ENCODE measurements at regions not wholly inside any gene's neighbourhood (a gene's known extent, or its start where the extent isn't known, plus 50 kb on each side); places are given as distances from the start of the nearest gene placed in this dataset.
"Not testable (repeated sequence)": the region's sequence is repeated elsewhere in the genome, so short reads cannot be mapped to it uniquely, and the experiment has no call there.

DNA sequence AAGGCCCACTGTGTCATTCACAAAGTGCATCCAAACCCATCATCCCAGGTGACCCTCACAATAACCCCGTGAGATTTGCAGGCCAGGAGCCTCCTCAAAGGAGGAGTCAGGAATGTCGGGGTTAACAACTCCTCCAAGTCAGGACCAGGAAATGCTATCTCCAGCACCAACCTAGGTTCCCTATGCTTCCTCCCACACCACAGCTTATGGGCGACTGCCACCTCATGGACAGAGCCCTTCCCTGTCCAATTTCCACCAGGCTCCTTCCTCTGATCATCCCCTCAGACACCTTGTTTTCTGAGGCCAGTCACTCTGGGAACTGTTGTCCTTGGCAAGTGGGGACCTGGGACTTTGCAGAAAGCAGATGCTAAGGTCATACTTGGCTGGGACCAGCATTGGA is 77.8 kb downstream of the LIMS3 start:
- intact Hi-C loops (cut with DNase I) = not testable (repeated sequence)

DNA sequence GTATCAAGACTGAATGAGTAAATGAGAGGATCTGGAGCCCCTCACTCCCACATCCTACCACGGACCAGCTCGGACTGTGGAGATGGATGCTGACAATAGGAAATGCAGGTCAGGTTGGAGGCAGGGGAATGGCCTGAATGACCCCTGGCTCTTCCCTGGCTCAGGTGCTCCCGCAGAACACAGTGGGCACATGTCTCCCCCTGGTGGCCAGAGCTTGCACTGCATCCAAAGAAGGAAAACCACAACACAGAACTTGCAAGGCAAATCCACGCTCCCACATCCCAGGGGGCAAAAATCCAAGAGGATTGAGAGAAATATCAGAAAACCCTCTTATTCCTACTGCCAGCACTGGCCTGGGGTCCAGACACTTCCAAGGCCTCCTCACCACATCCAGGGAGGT is 82.3 kb downstream of the LIMS3 start:
- peak; percentile 76 for ATAC-seq
- H3K4me1 ChIP-seq; H3K9me3 ChIP-seq; H3K36me3 ChIP-seq; H3K4me3 ChIP-seq; DNase-seq; H3K27ac ChIP-seq; H3K27me3 ChIP-seq; intact Hi-C loops (cut with DNase I): not testable (repeated sequence)

More for the DNA sequence above, 77.8 kb downstream of the LIMS3 start:
- not testable (repeated sequence) for H3K4me3 ChIP-seq, H3K4me1 ChIP-seq, H3K9me3 ChIP-seq, H3K27ac ChIP-seq, H3K27me3 ChIP-seq, DNase-seq, H3K36me3 ChIP-seq
- ATAC-seq = peak; percentile 94

- H3K27ac ChIP-seq; intact Hi-C loops (cut with DNase I); H3K27me3 ChIP-seq; H3K9me3 ChIP-seq; DNase-seq; H3K4me3 ChIP-seq; H3K4me1 ChIP-seq; H3K36me3 ChIP-seq: not testable (repeated sequence)
- ATAC-seq = peak; percentile 86
These were observed 88.1 kb downstream of the LIMS3 start for GRCh38 chr2:109986389-109987088.

DNA sequence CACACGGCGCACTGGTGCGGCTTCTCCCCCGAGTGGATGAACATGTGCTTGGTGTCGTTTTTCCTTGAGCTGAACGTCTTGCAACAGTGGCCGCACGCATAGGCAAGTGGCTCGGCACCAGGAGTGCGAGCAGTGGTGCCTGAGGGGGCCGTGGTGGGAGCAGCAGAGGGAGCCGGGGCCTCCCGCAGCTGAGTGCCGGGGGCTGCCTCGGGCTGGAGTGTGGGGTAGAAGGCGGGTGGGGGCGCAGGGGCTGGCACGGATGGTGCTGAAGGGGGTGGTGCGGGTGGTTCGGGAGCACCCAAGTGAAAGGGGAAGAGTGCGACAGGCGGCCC is 88.6 kb downstream of the LIMS3 start:
- H3K27ac ChIP-seq; H3K9me3 ChIP-seq; H3K4me1 ChIP-seq; intact Hi-C loops (cut with DNase I); H3K4me3 ChIP-seq; H3K27me3 ChIP-seq; H3K36me3 ChIP-seq; DNase-seq: not testable (repeated sequence)
- ATAC-seq = peak; percentile 21

DNA sequence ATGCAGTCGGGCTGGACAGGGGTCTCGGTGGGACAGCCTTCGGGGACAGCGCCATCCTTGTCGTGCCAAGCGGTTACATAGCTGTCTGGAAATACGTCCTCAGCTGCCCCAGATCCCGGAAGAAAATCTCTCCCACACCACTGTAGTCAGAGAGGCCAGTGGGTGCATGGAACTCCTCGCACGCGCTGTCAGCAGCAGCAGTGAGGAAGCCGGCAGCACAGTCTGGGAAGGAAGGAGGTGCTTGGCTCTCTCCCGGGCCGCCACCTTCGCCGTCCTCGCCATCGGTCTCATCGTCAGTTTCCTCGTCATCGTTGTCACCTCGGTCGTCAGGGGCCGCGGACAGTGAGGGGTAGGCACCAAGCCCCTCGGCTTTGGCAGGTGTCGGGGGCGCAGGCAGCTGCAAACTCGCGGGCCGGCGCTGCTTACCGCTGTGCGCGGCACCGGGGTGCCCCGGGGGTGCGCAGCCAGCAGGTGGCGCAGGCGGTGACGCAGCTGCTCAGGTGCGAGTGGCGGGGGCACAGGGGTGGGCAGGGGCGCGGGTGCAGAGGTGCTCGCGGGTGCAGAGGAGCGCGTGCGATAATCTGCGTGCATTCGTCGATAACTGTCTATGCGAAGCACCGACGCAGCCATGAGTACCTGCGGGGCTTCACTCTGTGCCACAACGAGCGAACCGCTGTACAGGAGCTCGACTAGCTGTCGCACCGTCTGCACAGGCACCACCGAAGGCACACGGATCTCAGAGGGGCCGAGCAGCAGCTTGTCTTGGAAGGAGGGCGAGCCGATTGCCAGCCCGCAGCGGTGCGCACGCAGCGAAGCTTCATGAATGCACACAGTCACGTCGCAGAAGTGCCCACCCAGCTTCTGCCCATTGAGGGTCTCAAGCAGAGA is 89.2 kb downstream of the LIMS3 start:
- H3K4me1 ChIP-seq; H3K27me3 ChIP-seq; DNase-seq; intact Hi-C loops (cut with DNase I); H3K9me3 ChIP-seq; H3K4me3 ChIP-seq; H3K36me3 ChIP-seq; H3K27ac ChIP-seq: not testable (repeated sequence)
- peak; percentile 85 for ATAC-seq

DNA sequence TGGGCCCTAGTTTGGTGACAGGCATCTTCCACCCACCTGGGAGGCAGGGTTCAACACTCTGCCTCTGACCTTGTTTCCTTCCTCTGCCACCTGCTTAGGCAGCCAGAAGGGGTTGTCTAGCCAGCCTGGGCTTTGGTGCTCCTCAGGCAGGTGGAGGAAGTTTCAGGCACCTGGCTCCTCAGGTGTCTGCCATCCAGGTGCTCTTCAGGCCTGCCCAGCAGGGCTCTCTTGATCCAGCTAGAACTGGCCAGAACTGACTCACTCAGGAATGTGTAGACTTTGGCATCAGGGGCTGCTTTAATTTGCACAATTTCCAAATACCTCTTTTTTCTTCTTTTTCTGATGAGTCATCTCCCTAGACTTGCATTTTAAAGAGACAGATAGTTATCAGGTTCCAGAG is 100.9 kb downstream of the LIMS3 start:
- intact Hi-C loops (cut with DNase I); H3K27ac ChIP-seq; H3K27me3 ChIP-seq; ATAC-seq; H3K9me3 ChIP-seq; H3K36me3 ChIP-seq; H3K4me3 ChIP-seq; H3K4me1 ChIP-seq: not testable (repeated sequence)
- DNase-seq = peak in 1 of 4 donors; percentile 34

DNA sequence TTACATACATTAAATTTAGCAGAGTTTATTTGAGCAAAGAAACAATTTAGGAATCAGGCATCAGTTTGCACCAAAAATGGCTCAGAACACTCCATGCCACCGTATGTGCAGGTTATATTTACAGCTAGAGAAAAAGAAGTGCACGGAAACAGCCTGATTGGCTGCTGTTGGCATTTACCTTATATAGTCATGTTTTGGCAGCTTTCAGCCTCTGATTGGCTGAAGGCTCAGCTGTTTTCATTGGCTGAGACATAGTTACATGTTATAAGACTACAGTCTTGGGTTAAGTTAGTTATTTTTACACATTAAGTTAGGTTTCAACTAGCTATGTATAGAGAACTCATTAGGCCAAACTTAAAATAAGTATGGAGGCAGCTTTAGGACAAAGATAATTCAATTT is 104.0 kb downstream of the LIMS3 start:
- H3K9me3 ChIP-seq; H3K27ac ChIP-seq; intact Hi-C loops (cut with DNase I); H3K36me3 ChIP-seq; DNase-seq; H3K27me3 ChIP-seq; H3K4me3 ChIP-seq; H3K4me1 ChIP-seq; ATAC-seq: not testable (repeated sequence)

- H3K4me3 ChIP-seq; intact Hi-C loops (cut with DNase I); DNase-seq; H3K9me3 ChIP-seq; H3K27ac ChIP-seq; H3K36me3 ChIP-seq; ATAC-seq; H3K4me1 ChIP-seq; H3K27me3 ChIP-seq: not testable (repeated sequence)
These were observed 102.2 kb downstream of the MALL start for GRCh38 chr2:110013388-110013787.

- H3K9me3 ChIP-seq; intact Hi-C loops (cut with DNase I): not testable (repeated sequence)
- peak; percentile 97 for ATAC-seq
These were observed 99.1 kb downstream of the MALL start for GRCh38 chr2:110016381-110017092.

GRCh38 chr2:110020269-110020668 is 95.4 kb downstream of the MALL start:
- H3K27ac ChIP-seq; H3K36me3 ChIP-seq; ATAC-seq; H3K9me3 ChIP-seq; DNase-seq; H3K4me3 ChIP-seq; H3K27me3 ChIP-seq; H3K4me1 ChIP-seq; intact Hi-C loops (cut with DNase I): not testable (repeated sequence)

More at GRCh38 chr2:110016381-110017092, 99.1 kb downstream of the MALL start:
- not testable (repeated sequence) for H3K4me1 ChIP-seq, H3K27me3 ChIP-seq, DNase-seq, H3K4me3 ChIP-seq, H3K27ac ChIP-seq, H3K36me3 ChIP-seq

GRCh38 chr2:110022278-110022677 is 93.3 kb downstream of the MALL start:
- ATAC-seq; H3K4me3 ChIP-seq; H3K36me3 ChIP-seq; H3K4me1 ChIP-seq; H3K27me3 ChIP-seq; H3K27ac ChIP-seq; H3K9me3 ChIP-seq; intact Hi-C loops (cut with DNase I): not testable (repeated sequence)
- DNase-seq = peak in 1 of 4 donors; percentile 48

DNA sequence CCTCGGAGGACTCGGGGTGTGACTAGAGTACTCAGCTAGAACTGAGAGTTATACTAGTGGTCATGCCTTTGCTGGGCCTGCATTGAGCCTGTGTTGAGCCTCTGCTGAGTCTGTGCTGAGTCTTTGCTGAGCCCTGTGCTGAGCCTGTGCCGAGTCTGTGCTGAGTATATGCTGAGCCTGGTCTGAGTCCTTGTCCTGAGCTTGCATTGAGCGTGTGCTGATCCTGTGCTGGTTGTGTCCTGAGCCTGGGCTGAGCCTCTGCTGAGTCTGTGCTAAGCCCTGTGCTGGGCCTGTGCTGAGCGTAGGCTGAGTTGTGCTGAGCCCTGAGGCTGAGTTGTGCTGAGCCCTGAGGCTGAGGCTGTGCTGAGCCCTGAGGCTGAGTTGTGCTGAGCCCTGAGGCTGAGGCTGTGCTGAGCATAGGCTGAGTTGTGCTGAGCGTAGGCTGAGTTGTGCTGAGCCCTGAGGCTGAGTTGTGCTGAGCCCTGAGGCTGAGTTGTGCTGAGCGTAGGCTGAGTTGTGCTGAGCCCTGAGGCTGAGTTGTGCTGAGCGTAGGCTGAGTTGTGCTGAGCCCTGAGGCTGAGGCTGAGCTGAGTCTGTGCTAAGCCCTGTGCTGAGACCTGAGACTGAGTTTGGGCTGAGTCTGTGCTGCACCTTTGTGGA is 89.4 kb downstream of the MALL start:
- H3K4me1 ChIP-seq; H3K9me3 ChIP-seq; H3K27ac ChIP-seq; intact Hi-C loops (cut with DNase I); H3K27me3 ChIP-seq; DNase-seq; ATAC-seq; H3K4me3 ChIP-seq; H3K36me3 ChIP-seq: not testable (repeated sequence)

- H3K27me3 ChIP-seq; H3K4me1 ChIP-seq; H3K4me3 ChIP-seq; intact Hi-C loops (cut with DNase I); ATAC-seq; H3K9me3 ChIP-seq; H3K27ac ChIP-seq; H3K36me3 ChIP-seq: not testable (repeated sequence)
- DNase-seq = peak in 1 of 4 donors; percentile 37
These were observed 87.2 kb downstream of the MALL start for GRCh38 chr2:110028411-110028810.

Data from left lung (tissue), 4 donors.